NCI-H2107 treated with DMSO at 0.1 percent for 48 hours (cell line): ENCODE measurements at regions not wholly inside any gene's neighbourhood (a gene's known extent, or its start where the extent isn't known, plus 50 kb on each side); places are given as distances from the start of the nearest gene placed in this dataset.
"Not testable (repeated sequence)": the region's sequence is repeated elsewhere in the genome, so short reads cannot be mapped to it uniquely, and the experiment has no call there.

Experiments used
- DNase-seq: peaks from one replicate; lab custom pipeline; 2025; ENCODE audit not compliant: unreplicated experiment; lab: John Stamatoyannopoulos, UW

DNA sequence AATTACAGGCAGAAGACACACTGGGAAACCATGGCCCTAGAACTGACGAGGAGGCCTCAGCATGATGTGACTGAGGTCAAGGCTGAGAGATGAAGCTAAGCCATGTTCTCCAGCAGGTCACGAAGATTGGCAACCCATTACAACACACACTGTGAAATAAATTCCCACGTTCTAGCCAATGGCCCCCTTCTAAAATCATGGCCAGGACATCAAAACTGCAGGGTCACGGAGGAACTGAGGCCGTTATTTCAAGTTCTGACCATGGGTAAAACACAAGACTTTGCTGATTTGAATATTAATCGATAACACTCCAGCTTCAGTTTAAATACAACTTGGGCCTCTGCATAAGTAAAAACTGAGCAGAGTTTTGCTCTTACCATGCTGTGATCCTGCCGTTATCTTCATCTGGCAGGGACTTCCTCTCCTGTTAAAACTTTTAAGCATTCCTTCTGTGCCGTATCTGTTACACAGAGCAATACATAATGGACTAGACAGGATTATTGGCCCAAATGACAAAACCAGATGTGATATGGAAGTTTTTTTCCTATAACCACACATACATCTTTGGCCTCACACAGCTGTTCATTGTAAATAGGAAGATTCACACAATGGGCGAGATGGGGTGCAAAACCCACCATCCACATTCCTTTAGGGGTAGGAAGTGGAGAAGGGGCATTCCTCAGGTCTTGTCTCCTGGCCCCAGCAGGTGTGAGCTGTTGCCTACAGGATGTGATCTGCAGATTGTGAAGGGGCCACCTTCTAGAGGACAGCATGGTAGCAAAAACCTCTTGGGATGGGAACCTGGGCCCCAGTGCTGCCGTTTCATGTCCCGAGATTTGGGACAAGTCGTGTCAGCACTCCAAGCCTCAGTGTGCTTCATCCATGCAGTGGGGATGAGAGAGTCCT, 207.4 kb downstream of the OPA1 start:
- no peak for DNase-seq

- no peak for DNase-seq
These were observed 208.1 kb downstream of the OPA1 start for GRCh38 chr3:193801097-193801496.

DNA sequence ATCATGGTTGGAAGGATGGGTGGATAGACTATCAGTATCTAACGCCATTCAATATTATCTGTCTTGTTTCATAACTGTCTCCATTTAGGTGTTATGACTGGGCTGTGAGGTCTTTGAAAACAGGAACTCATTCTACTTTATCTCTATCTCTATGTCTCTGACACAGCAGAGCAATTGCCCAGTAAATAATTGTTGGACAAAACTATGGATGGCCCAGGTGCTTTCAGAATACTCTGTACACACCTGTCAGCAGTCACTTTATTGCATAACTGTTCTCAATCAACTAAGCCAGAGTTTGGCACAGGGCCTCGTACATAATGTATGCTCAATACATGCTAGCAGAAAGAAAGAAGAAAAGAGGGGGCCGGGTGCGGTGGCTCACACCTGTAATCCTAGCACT, 210.3 kb downstream of the OPA1 start:
- DNase-seq = peak; percentile 45

- DNase-seq = peak; percentile 89
These were observed 212.4 kb downstream of the OPA1 start for GRCh38 chr3:193805448-193805847.

GRCh38 chr3:193808317-193808716, 215.3 kb downstream of the OPA1 start:
- no peak for DNase-seq

DNA sequence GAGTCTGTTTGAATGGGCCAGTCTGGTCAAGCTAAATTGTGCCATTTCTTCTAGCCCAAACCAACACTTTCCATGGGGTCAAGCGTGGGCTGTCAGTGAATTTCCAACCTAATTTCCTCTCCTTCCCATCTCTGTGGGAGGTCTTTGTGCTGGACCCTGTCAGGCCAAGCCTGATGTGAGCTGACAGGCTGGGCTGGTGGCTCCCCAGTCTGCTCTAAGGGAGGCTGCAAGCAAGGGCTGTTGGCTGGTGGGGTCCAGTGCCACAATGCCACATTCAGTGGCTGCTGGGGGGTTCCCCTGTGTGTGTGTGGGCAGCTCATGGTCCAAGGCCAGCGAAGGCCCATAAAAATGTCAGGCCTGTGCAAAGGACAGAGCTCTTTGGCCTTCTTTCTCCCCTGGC, 216.1 kb downstream of the OPA1 start:
- DNase-seq = no peak

- DNase-seq = no peak
These were observed 219.2 kb downstream of the OPA1 start for GRCh38 chr3:193812078-193812725.

GRCh38 chr3:193812791-193813500, 219.9 kb downstream of the OPA1 start:
- no peak for DNase-seq

- no peak for DNase-seq
These were observed 220.5 kb downstream of the OPA1 start for GRCh38 chr3:193813501-193813830.

DNA sequence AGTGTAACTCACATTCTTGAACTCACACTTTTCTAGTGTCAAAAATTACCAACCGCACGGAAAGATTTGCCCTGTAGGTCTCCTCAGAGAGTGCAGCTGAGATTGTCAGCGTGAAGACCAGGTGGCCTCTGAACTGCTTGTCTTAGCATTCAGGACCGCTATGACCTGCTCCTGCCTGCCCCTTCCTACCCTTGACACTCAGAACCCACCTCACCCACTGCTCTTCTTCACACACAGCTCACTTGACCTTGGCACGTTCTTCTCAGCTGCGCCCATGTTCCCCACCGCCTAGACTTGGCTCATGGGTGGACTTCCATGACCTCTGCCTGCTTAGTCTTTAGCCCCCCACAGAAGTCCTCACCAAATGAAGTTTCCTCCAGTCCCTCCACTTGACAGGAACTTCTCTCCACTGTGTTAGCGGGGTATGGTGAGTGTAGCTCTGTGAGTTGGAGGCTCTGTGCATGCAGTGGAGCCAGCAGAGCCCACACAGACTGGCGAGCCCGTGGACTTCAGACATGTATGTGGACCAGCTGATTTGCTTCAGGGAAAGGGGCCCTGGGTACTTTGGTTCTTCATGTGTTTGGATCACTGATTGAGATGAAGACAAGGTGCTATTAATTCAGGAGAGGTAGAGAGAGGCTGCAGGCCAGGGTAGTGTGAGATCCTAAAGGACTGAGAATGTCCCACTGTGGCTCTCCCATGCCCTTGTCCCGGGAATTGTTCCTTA, 221.3 kb downstream of the OPA1 start:
- DNase-seq = no peak

DNA sequence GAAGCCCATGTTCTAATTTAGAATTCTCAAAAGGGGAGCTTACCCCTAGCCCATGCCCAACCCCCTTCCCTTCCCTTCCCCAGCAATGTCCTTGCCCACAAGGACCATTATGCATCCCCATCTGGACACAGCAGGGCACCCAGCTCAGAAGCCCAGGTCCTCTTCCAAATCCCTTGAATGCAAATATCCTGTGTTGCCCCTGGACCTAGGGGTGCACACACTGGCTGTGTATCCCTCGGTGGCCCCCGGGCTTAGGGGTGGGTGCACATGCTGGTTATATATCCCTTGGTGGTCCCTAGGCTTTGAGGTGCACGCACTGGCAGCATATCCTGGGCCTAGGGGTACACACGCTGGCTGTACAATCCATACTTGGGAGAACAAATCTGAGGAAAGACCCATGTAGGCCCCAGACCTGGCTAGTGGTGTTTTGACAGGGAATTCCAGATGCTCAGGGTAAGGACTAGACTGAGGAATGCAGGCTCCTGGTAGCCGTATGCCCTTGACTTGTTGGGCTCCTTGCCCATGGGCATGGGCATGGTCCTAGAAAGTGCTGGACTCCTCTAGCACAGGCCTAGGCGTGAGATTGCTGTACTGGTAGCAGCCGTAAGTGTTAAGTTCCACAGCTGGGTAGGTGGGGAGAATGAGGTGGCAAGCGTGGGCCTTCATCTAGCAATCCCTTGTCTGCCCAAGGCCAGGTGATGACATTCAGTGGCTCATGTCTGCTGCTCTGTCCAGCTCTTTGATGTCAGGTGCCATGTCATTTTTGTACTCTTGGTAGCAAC, 222.4 kb downstream of the OPA1 start:
- no peak for DNase-seq

GRCh38 chr3:193816028-193816395, 223.0 kb downstream of the OPA1 start:
- no peak for DNase-seq

DNA sequence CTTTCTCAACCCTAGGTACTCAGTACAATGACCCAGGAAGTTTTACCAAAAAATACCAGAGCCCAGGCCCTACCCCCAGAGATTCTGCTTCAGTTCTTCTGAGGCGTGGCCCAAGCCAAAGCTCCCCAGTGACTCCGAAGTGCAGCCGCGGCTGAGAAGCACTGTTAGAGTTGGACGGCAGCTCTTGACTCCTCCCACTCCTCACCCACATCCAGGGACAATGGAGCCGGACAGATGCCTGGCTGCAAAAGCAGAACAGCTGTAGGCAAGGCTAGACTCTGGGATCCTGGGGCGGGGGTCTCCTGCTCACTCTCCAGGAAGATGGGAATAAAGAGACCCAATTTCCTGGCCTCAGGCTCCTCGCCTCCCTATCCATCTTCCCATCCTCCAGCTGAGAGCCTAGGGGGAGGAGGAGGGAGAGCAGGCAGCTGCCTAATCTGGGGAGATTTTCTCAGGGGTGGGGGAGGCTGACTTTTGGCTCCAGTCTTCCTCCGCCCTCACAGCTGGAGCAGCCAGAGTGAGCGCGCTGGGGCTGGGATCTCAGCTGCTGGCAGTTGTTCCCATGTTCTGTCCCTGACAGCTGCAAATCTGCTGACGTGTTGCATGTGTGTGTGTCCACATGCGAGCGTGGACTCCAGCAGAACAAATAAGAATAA, 223.8 kb downstream of the OPA1 start:
- DNase-seq = peak; percentile 29

DNA sequence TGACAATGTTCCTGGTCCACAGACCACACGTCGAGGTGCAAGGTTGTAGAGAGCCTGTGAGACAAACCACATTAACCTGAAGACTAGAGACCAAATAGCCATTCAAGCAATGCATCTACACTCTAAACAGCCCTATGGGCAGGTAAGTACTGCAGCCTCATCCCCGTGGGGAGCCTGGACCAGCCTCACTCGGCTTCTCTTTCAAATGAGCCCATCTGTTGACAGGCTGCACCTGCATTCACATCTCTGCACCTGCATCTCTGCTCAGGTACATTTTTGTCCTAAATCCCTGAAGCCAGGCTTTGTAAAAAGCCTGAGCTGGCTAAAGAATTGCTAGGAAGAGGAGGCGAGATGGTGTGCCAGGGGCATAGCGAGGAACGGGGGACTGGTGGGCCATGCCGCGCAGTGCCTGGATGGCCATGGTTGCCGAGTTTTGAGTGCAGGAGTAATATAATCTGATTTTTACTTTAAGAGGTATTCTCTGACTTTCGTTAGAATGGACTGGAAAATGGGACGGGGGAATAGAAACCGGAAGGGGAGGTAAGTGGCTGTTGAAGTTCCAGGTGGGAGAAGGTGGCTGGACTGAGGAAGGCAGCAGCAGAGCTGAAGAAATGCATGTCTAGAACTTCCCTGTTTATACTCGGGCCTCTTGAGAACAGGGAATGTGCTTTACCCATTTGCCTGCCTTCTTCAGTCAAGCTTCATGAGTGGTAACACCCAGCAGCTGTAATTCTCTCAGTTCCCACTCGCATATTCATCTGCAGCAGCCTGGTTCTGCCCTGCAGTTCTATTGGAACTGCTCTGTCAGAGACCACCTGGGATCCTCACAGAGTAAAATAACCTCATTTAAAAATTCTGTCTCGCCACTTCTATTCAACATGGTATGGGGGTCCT, 226.4 kb downstream of the OPA1 start:
- DNase-seq = peak; percentile 47

DNA sequence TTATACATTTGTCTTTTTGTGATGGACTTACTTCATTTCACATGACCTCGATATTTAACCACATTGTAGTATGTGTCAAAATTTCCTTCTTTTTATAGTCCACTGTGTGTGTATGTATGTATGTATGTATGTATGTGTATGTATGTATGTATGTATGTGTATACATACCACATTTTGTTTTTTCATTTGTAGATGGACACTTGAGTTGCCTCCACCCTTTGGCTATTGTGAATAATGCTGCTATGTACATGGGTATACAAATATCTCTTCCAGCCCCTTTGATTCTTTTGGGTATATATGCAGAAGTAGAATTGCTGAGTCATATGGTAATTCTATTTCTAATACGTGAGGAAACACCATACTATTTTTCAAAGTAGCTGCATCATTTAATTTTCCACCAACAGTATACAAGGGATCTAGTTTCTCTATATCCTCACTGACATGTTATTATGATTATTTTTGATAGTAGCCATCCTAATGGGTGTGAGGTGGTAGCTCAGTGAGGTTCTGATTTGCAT, 228.2 kb downstream of the OPA1 start:
- no peak for DNase-seq

- no peak for DNase-seq
These were observed 229.6 kb downstream of the OPA1 start for GRCh38 chr3:193822492-193823212.

- not testable (repeated sequence) for DNase-seq
These were observed 230.2 kb downstream of the OPA1 start for GRCh38 chr3:193823213-193823605.

- no peak for DNase-seq
These were observed 231.4 kb downstream of the OPA1 start for GRCh38 chr3:193824365-193824764.
